Rectal smooth muscle tissue (tissue), 1 donor: ENCODE measurements at regions not wholly inside any gene's neighbourhood (a gene's known extent, or its start where the extent isn't known, plus 50 kb on each side); places are given as distances from the start of the nearest gene placed in this dataset.

Experiments used
- H3K27ac ChIP-seq: one replicate; pipeline ENCODE4 v1.7.0; 2013; ENCODE audit warnings: low read depth, low read length, inconsistent platforms
- H3K27me3 ChIP-seq: one replicate; pipeline ENCODE4 v1.7.0; 2013; ENCODE audit warnings: low read length; ENCODE audit not compliant: control insufficient read depth, insufficient read depth
- H3K36me3 ChIP-seq: one replicate; pipeline ENCODE4 v1.7.0; 2013; ENCODE audit warnings: low read length; ENCODE audit not compliant: control insufficient read depth, insufficient read depth
- H3K4me1 ChIP-seq: one replicate; pipeline ENCODE4 v1.7.0; 2013; ENCODE audit warnings: low read length; ENCODE audit not compliant: control insufficient read depth, insufficient read depth
- H3K4me3 ChIP-seq: one replicate; pipeline ENCODE4 v1.7.0; 2013; ENCODE audit warnings: low read length
- H3K9ac ChIP-seq: one replicate; pipeline ENCODE4 v1.7.0; 2013; ENCODE audit warnings: low read length

DNA sequence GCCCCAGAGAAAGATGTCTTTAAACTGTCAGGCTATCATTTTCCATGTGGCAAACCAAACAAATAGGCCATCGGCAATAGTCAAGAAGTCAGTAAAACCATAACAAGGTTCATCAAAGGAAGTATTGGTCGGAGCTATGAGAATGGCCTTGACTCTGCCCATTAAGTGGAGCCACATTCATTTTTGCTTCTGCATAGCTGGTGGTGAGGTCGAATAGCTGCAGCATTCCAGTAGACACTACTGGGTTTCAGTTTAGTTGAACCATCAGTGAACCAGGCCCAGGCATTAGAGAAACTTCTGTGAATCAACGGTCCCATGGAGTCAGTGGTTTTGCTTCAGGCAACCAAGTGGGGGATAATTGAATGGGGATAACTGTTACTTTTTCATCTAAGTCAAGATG, 92.0 kb upstream of the MED14 start:
- Histone ChIP-seq H3K4me3 (no peak overlapping the region), H3K36me3 (no peaks in the 10 kb centered on the region), H3K27me3 (no peaks in the 10 kb centered on the region), H3K27ac (no peak overlapping the region), H3K9ac (no peak overlapping the region), H3K4me1 (no peaks in the 10 kb centered on the region)

DNA sequence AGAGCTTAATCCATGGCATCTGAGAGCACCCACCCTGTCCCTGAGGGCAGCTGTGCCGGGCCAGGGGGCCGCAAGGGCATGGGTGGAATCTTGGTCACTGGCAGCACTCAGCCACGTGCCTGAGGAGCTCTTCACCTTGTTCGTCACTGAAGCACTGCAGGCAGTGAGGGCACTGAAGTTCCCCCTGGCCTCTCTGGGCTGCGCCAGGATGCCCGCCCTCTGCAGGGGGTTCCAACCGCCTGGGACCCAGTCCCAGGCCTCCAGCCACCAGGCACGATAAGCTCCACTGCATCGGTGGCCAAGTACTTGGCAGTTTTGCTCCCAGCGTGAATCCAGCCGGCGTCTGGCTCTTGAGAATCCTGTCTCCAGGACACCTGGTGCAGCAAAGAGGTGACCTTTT, 96.4 kb upstream of the MED14 start:
- H3K4me3 ChIP-seq: no peak overlapping the region
- no peak overlapping the region for H3K9ac ChIP-seq
- no peaks in the 10 kb centered on the region for H3K4me1 ChIP-seq
- H3K27ac ChIP-seq: no peak overlapping the region
- no peaks in the 10 kb centered on the region for H3K27me3 ChIP-seq
- H3K36me3 ChIP-seq: no peaks in the 10 kb centered on the region

DNA sequence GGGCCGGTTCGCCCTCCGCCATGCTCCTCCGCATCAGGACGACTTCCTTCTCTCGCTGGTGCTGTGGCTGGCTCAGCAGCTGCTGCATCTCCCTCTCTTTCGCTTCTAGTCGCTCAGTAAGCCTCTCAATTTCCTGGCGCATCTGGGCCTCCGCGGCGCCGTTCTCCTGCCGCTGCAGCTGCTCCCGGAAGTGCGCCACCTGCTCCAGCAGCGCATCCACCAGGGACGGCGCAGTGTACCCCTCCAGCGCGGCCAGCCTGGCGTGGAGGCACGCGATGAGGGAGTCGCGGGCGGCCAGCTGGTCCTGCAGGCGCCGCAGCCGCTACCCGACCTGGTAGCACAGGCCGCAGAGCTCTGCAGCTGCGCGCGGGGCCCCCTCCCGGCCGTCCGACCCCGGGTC, 97.4 kb upstream of the MED14 start:
- no peaks in the 10 kb centered on the region for H3K4me1 ChIP-seq
- no peak overlapping the region for H3K9ac ChIP-seq
- H3K27me3 ChIP-seq: no peaks in the 10 kb centered on the region
- no peak overlapping the region for H3K27ac ChIP-seq
- no peak overlapping the region for H3K4me3 ChIP-seq
- no peaks in the 10 kb centered on the region for H3K36me3 ChIP-seq

DNA sequence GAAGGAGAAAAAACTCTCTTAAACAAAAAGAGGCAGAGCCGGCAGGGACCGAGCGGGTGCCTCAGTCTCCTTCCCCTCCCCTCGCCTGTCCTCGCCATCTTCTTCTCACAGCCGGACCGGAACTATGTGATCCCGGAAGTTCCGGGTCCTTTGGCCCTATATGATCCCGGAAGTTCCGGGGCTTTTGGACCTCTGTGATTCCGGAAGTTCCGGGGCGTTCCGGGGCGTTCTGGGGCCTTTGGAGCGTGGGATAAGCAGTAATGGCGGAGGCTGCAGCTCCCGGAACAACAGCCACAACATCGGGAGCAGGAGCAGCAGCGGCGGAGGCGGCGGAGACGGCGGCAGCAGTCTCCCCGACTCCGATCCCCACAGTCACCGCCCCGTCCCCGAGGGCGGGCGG, 98.9 kb upstream of the MED14 start:
- no peaks in the 10 kb centered on the region for H3K36me3 ChIP-seq
- H3K9ac ChIP-seq: no peak overlapping the region
- no peak overlapping the region for H3K4me3 ChIP-seq

DNA sequence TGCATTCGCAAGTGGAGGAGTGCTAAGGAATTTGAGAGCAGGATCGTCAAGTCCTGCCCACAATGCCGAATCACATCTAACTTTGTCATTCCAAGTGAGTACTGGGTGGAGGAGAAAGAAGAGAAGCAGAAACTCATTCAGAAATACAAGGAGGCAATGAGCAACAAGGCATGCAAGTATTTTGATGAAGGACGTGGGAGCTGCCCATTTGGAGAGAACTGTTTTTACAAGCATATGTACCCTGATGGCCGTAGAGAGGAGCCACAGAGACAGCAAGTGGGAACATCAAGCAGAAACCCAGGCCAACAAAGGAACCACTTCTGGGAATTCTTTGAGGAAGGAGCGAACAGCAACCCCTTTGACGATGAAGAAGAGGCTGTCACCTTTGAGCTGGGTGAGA, 100.2 kb upstream of the MED14 start:
- no peak overlapping the region for H3K27ac ChIP-seq
- H3K36me3 ChIP-seq: no peaks in the 10 kb centered on the region
- no peak overlapping the region for H3K4me3 ChIP-seq
- H3K9ac ChIP-seq: no peak overlapping the region
- H3K4me1 ChIP-seq: no peaks in the 10 kb centered on the region
- no peaks in the 10 kb centered on the region for H3K27me3 ChIP-seq

More for the DNA sequence above, 98.9 kb upstream of the MED14 start:
- Histone ChIP-seq H3K4me1 (no peaks in the 10 kb centered on the region), H3K27me3 (no peaks in the 10 kb centered on the region), H3K27ac (no peak overlapping the region)

DNA sequence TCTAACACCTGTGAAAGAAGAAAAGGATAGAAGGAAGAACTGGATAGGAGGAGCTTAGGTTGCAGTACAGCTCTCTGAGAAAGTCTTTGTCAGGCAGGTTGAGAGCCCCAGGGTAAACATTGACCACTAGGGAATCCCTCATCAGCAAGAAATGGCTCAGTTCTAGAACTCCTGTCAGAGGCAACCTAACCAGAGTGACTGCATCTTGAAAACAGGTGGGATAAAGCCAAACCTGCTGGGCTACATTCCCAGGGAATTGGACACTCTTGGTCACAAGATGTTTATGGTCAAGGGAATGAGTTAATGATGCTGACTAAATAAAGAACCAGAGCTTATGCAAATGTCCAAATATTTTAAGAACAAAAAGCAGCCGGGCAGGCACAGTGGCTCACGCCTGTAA, 108.3 kb upstream of the MED14 start:
- H3K27me3 ChIP-seq: no peaks in the 10 kb centered on the region

DNA sequence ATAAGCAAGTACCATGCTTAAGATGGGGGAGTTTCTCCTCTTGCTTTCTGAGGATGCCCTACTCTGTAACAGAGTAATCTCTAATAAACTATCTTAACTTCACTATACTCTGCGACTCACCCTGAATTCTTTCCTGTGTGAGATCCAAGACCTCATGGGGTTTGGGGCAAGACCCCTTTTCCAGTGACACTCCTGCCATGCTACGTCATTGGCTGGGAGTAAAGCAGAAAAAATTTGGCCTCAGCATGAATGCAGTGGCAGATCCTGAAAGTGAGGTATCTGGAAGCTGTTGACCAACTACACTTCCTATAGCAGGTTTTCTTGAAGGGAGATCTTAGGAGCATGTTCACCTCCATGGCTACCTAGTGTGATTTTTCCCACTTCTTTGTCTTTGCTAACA, 109.1 kb upstream of the MED14 start:
- Histone ChIP-seq H3K4me3 (no peak overlapping the region), H3K4me1 (no peaks in the 10 kb centered on the region), H3K36me3 (no peaks in the 10 kb centered on the region), H3K27me3 (no peaks in the 10 kb centered on the region), H3K27ac (no peak overlapping the region), H3K9ac (no peak overlapping the region)

More for the DNA sequence above, 108.3 kb upstream of the MED14 start:
- Histone ChIP-seq H3K9ac (no peak overlapping the region), H3K4me3 (no peak overlapping the region), H3K4me1 (no peaks in the 10 kb centered on the region), H3K36me3 (no peaks in the 10 kb centered on the region), H3K27ac (no peak overlapping the region)

DNA sequence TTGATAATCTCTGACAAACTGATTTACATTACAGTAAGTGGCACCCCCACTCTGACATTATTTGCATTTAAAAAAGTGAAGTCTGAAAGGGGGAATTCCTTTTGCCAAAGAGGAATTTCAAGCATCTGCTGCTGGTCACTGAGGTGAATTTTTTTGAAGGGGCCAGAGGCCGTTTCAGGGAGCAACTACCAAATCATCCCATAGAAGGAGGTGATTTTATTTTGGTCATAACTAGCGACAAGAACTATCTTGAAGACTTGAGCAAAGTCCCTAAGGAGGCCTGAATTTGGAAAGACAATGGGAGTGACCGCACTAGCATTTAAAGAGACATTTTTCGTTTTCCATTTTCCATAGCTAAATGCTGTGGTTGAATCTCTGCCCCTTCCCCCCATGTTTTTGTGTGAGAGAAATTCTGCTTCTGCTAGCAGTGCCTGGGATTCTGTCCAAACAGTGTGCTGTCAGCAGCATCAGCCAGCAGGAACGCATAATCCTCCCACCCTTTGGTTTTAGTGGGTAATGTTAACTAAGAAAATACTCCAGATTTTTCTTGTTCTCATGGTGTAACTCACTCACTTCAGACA, 110.1 kb upstream of the MED14 start:
- no peak overlapping the region for H3K9ac ChIP-seq
- H3K27ac ChIP-seq: peak overlapping the region; percentile 44
- no peaks in the 10 kb centered on the region for H3K27me3 ChIP-seq
- no peak overlapping the region for H3K4me3 ChIP-seq
- H3K4me1 ChIP-seq: no peaks in the 10 kb centered on the region
- H3K36me3 ChIP-seq: no peaks in the 10 kb centered on the region

DNA sequence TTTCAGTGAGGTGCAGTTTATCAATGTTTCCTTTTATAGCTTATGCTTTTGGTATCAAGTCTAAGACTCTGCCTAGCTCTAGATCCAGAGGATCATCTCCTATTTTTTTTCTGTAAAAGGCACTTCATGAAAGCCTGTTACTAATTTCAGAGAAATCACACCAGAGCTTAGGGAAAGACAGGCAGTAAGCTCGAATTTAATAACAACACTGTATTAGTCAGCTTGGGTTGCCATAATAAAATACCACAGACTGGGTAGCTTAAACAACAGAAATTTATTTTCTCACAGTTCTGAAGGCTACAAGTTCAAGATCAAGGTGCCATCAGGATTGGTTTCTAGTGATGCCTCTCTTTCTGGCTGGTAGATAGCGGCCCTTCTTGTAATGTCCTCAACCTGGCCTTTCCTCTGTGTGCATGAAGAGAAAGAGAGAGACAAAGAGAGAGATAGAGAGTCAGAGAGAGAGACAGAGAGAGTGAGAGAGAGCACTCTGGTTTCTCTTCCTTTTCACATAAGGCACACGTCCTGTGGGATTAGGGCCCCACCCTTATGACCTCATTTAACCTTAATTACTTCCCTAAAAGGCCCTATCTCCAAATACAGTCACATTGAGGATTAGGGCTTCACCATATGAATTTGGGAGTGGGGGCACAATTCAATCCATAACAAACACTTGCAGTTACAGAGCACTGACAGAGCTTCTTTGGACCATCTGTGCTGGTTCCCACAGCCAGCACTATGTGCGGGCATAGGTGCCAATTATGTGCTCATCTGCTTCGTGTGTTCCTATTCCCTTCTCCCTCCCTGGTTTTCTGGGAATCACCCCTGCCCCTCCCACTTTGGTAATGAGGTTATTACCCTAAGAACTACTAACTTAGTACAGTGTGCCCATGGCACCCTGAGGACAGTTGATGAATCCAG, 114.8 kb upstream of the MED14 start:
- Histone ChIP-seq H3K27ac (no peak overlapping the region), H3K36me3 (no peaks in the 10 kb centered on the region), H3K4me3 (no peak overlapping the region), H3K4me1 (no peaks in the 10 kb centered on the region), H3K9ac (no peak overlapping the region), H3K27me3 (no peaks in the 10 kb centered on the region)

DNA sequence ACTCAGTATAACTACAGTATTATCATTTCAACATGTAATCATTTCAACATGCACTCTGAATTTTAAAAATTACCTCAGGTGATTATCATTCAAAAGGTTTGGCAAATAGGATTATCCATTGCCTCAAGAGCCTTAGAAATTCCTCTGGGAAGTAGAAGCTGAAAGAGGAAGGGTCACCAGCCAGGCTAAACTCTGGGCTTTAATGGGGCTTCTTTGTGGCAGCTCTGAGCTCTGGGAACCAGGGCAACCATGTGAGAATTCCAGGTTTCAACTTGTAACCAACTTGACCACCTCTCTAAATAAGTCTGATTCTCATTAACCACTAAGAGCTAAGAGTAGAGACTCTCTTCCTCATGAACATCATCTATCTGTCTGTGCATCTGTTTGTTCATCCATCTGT, 117.2 kb upstream of the MED14 start:
- no peak overlapping the region for H3K9ac ChIP-seq
- H3K36me3 ChIP-seq: no peaks in the 10 kb centered on the region
- no peak overlapping the region for H3K27ac ChIP-seq
- H3K27me3 ChIP-seq: no peaks in the 10 kb centered on the region
- H3K4me1 ChIP-seq: no peaks in the 10 kb centered on the region
- no peak overlapping the region for H3K4me3 ChIP-seq

DNA sequence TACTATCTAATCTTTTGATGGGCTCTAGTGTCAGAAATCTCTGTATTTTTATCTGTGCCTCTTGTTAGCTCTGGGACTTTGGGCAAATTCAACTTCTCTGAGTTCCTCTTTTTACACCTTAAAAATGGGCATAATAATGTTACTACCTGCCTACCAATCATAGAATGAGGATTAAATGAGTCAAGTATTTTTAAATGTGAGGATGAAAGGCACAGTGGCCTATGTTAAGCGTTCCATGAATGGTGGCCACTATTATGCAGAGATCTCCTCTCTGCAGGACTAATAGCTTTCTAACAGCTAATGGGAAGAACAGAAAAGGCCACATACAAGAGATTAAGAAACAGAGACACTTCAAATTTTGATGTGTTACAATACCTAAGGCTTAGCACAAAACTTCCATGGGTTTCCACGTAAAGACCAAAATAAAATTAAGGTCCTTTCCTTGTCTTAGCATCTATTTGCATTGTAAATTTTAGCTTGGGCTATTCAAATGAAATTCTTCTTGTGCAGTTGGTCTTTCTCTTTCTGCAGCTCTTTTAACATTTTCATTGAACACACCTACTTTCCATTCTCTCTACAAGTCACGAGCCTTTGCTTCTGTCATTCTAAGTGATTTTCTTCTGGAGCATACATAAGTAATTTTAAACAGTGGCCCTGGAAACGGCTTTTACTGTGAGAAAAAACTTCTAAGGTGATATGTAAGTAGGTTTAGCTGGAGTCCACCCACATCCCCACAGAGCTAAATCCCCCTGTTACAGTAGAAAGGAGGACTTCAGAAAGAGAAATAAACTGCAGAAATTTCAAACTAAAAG, 117.9 kb upstream of the MED14 start:
- Histone ChIP-seq H3K9ac (no peak overlapping the region), H3K27ac (no peak overlapping the region), H3K27me3 (no peaks in the 10 kb centered on the region), H3K4me3 (no peak overlapping the region), H3K4me1 (no peaks in the 10 kb centered on the region), H3K36me3 (no peaks in the 10 kb centered on the region)

DNA sequence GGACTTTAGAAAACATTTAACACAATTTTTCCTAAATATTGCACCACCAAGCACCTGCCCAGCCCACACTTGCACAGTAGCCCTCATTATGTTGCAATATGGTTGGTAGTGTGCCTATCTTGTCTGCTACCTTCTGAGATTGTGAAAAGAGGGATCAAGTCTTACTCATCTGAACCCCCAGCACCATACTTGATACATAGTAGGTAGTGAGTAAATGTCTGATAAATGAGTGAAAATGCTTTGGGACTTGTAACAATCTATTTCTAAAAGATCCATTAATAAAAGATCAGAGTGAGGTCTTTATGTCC, 118.4 kb upstream of the MED14 start:
- no peak overlapping the region for H3K27ac ChIP-seq
- no peaks in the 10 kb centered on the region for H3K27me3 ChIP-seq
- H3K36me3 ChIP-seq: no peaks in the 10 kb centered on the region
- no peaks in the 10 kb centered on the region for H3K4me1 ChIP-seq
- H3K9ac ChIP-seq: no peak overlapping the region
- H3K4me3 ChIP-seq: no peak overlapping the region
